HEK293T (cell line): ENCODE measurements at regions not wholly inside any gene's neighbourhood (a gene's known extent, or its start where the extent isn't known, plus 50 kb on each side); places are given as distances from the start of the nearest gene placed in this dataset.

Experiments
- CTCF ChIA-PET: fragments of 350-600 bp; formaldehyde crosslinking; extraction: SDS; loops from one replicate; lab custom pipeline; 2021; ENCODE audit warnings: antibody characterized with exemption, inconsistent platforms; lab: Yijun Ruan, JAX
- POLR2A ChIA-PET: fragments of 350-600 bp; formaldehyde crosslinking; extraction: SDS; loops from one replicate; lab custom pipeline; 2020; ENCODE audit warnings: antibody characterized with exemption, inconsistent platforms; lab: Yijun Ruan, JAX
- DNase-seq: peaks from one replicate; pipeline ENCODE4 v3.0.0; 2012; ENCODE audit warnings: mixed read lengths; ENCODE audit errors: extremely low spot score
- ARNT ChIP-seq: fragments of 450-650 bp; IDR thresholded peaks from 2 replicates; pipeline ENCODE4 v1.6.1; 2017; ENCODE audit warnings: mild to moderate bottlenecking
- BHLHE40 ChIP-seq: fragments of 450-650 bp; IDR thresholded peaks from 2 replicates; pipeline ENCODE4 v1.6.1; 2016; ENCODE audit warnings: mild to moderate bottlenecking, moderate library complexity, borderline replicate concordance
- CTBP1 ChIP-seq: fragments of 450-650 bp; IDR thresholded peaks from 2 replicates; pipeline ENCODE4 v1.6.1; 2016; ENCODE audit warnings: borderline replicate concordance
- ELF4 ChIP-seq: fragments of 450-650 bp; IDR thresholded peaks from 2 replicates; pipeline ENCODE4 v1.6.1; 2017; ENCODE audit warnings: antibody characterized with exemption
- FOXA1 ChIP-seq: fragments of 450-650 bp; IDR thresholded peaks from 2 replicates; pipeline ENCODE4 v1.6.1; 2016; ENCODE audit warnings: mild to moderate bottlenecking
- FOXK2 ChIP-seq: fragments of 450-650 bp; IDR thresholded peaks from 2 replicates; pipeline ENCODE4 v1.6.1; 2016; ENCODE audit warnings: mild to moderate bottlenecking
- FOXM1 ChIP-seq: fragments of 450-650 bp; IDR thresholded peaks from 2 replicates; pipeline ENCODE4 v1.6.1; 2017; ENCODE audit warnings: mild to moderate bottlenecking, borderline replicate concordance
- HDGF ChIP-seq: fragments of 450-650 bp; IDR thresholded peaks from 2 replicates; pipeline ENCODE4 v1.6.1; 2017; ENCODE audit warnings: antibody characterized with exemption, borderline replicate concordance
- L3MBTL2 ChIP-seq: fragments of 450-650 bp; conservative IDR thresholded peaks from 2 replicates; pipeline ENCODE4 v1.6.1; 2016; ENCODE audit warnings: mild to moderate bottlenecking
- LEF1 ChIP-seq: fragments of 450-650 bp; IDR thresholded peaks from 2 replicates; pipeline ENCODE4 v1.6.1; 2017; ENCODE audit warnings: mild to moderate bottlenecking, borderline replicate concordance
- NFRKB ChIP-seq: fragments of 450-650 bp; IDR thresholded peaks from 2 replicates; pipeline ENCODE4 v1.6.1; 2016; ENCODE audit warnings: mild to moderate bottlenecking, moderate library complexity
- SP1 ChIP-seq: fragments of 450-650 bp; IDR thresholded peaks from 2 replicates; pipeline ENCODE4 v1.6.1; 2017
- SUZ12 ChIP-seq: fragments of 450-650 bp; IDR thresholded peaks from 2 replicates; pipeline ENCODE4 v1.6.1; 2016; ENCODE audit warnings: mild to moderate bottlenecking
- TARDBP ChIP-seq: fragments of 450-650 bp; IDR thresholded peaks from 2 replicates; pipeline ENCODE4 v1.6.1; 2016
- ZNF384 ChIP-seq: fragments of 450-650 bp; IDR thresholded peaks from 2 replicates; pipeline ENCODE4 v1.6.1; 2016
- TF ChIP-seq, protein P1 (sequence below): fragments of 450-650 bp; IDR thresholded peaks from 2 replicates; pipeline ENCODE4 v1.6.1; 2016

DNA sequence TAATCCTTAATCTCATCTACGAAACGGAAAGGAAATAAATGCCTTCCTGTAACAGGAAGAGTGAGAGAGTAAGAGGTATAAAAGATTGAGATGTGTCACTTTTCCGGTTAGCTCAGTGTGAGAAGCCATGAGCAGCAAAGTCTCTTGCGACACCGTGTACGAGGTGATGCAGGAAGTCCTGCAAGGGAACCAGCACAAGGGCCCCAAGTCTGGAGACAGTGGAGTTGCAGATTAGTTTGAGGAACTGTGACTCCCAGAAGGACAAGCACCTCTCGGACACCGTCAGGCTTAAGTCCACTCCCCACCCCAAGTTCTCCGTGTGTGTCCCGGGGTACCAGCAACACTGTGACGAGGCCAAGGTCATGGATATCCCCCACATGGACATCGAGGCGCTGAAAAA is 592.3 kb upstream of the ADGRL2 start:
- POLR2A ChIA-PET = no interaction called here
- TF ChIP-seq L3MBTL2 = no peak
- TF ChIP-seq TARDBP = no peak
- no peak for TF ChIP-seq SP1
- TF ChIP-seq SUZ12 = no peak
- no peak for TF ChIP-seq FOXM1
- TF ChIP-seq HDGF = no peak
- no peak for TF ChIP-seq NFRKB
- no peak for TF ChIP-seq LEF1
- TF ChIP-seq ZNF384 = no peak
- no peak for TF ChIP-seq ELF4
- TF ChIP-seq FOXA1 = no peak
- TF ChIP-seq FOXK2 = no peak
- TF ChIP-seq ARNT = no peak
- no peak for TF ChIP-seq CTBP1
- no peak for DNase-seq
- CTCF ChIA-PET = no interaction called here

DNA sequence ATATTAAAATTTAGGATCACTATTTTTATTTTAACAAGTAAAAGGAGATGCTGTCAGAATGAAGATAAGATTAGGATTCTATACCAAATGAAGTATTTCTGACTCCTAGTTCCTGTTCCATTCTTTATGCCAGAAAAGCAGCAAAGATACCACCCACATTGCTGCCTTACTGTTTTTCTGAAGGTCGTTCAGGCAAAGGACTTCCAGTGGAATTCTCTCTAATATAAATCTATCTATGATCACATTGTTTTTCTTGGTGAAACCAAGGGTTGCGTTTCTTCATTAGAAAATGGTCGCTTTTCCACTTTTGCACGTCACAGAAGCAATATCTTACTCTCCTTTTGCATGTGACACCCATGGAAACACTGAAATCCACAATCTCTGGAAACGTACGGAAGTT is 594.8 kb upstream of the ADGRL2 start:
- no peak for DNase-seq
- ChIA-PET CTCF (no interaction called here), POLR2A (no interaction called here)
- TF ChIP-seq SP1 = no peak

DNA sequence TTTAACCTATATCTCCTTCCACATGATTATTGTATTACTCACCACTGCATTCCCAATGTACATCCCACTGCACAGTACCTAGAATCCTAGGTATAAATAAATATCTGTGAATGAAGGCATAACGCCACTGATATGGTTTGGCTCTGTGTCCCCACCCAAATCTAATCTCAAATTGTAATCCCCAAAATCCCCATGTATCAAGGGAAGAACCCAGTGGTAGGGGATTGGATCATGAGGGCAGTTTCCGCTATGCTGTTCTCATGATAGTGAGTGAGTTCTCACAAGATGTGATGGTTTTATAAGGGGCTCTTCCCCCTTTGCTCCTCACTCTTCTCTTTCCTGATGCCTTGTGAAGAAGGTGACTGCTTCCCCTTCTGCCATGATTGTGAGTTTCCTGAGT is 599.0 kb upstream of the ADGRL2 start:
- no peak for DNase-seq
- TF ChIP-seq SUZ12 (no peak), FOXA1 (no peak), CTBP1 (no peak), L3MBTL2 (no peak), FOXM1 (no peak), NFRKB (no peak), ELF4 (no peak), TARDBP (no peak), ARNT (no peak), LEF1 (no peak), HDGF (no peak), ZNF384 (no peak), SP1 (no peak), BHLHE40 (no peak), FOXK2 (no peak)
- TF ChIP-seq, protein P1, sequence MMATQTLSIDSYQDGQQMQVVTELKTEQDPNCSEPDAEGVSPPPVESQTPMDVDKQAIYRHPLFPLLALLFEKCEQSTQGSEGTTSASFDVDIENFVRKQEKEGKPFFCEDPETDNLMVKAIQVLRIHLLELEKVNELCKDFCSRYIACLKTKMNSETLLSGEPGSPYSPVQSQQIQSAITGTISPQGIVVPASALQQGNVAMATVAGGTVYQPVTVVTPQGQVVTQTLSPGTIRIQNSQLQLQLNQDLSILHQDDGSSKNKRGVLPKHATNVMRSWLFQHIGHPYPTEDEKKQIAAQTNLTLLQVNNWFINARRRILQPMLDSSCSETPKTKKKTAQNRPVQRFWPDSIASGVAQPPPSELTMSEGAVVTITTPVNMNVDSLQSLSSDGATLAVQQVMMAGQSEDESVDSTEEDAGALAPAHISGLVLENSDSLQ = no peak
- CTCF ChIA-PET = no interaction called here
- POLR2A ChIA-PET = no interaction called here

DNA sequence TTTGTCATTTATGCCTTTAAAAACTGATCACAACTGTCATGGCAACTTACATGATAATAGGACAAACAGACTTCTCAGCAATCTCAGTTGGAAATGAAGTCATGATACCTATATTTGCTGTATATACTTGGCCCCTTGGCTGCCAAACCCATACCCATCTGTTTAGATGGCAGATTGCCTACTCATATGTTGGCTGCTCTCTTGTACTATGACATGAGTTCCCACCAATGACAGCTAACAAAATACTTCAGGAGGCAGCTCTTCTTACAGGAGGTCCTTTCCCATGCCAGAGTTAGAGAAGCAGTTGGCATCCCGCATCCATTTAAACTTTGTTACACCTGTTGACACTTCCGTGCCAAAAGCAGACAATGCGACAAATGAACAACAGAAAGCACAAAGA is 603.1 kb upstream of the ADGRL2 start:
- TF ChIP-seq ARNT = no peak
- POLR2A ChIA-PET = no interaction called here
- CTCF ChIA-PET = no interaction called here

DNA sequence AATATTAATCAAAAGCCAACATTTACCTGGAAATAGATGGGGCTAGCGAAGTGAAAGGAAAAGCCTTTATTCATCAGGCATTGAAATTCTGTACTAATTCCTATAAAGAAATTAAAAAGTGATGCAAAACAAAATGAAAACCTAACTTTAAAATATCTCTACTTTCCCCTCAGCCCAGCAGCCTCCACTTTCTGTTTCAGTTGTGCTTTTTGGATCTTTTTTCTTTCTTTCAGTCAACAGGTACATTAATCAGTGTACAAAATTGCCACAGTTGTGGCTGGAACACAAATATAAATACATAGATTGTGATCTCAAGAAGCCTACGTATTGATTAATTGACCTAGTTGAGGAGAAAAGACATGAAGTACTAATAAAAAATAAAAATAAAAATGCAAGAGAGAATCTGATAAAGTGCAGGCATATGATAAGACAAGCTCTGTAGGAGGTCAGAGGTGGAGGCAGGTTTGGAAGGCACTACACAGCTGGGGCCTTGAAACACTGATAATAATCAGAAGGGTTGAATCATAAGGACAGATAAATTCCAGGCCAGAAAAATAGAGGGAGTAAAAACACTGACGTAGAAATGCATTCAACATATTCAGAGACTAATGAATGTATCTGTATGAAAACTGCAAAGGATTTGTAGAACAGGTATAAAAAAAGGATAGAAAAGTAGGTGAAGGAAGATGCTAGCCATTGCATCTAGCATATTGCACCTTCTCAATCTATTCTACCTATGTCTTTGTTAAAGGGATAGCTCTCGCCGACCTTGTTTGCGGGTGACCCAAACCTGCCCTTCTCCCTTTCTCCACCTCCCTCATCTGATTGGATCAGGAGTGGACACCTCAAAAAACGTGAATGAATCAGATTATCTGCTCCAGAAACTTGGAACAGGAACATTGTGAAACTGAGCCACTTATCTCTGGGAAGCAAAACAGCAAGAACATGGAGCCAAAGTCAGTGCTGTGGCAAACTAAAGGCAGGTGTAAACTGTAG is 607.8 kb upstream of the ADGRL2 start:
- CTCF ChIA-PET = no interaction called here
- POLR2A ChIA-PET = no interaction called here
- no peak for TF ChIP-seq NFRKB
- no peak for TF ChIP-seq SP1
- TF ChIP-seq HDGF = no peak
- TF ChIP-seq SUZ12 = no peak
- no peak for TF ChIP-seq FOXA1
- TF ChIP-seq BHLHE40 = no peak
- no peak for TF ChIP-seq ARNT
- no peak for TF ChIP-seq ELF4
- no peak for TF ChIP-seq L3MBTL2
- no peak for TF ChIP-seq CTBP1
- TF ChIP-seq ZNF384 = no peak
- TF ChIP-seq, protein P1 = no peak
- no peak for DNase-seq

More for the DNA sequence above, 603.1 kb upstream of the ADGRL2 start:
- DNase-seq = no peak

DNA sequence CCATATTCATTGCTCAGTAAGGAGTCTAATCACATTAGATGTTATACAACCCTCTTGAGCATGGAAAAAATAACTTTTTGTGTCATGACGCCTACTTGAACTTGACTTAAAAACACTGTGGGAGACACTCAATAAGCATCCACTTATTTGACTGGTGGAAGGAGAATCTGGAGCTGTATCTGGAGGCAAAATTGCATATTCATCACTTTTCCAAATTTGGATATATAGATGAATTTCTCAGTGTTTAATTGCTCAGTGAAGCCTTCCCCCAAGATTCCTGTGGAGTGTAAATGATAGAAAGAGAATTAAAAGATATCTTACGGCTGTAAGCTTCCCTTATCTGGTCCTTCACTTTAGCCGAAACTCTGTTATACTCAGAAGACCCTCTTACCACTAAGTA is 610.7 kb upstream of the ADGRL2 start:
- CTCF ChIA-PET = no interaction called here
- TF ChIP-seq SP1 (no peak), TARDBP (no peak), SUZ12 (no peak), CTBP1 (no peak), ELF4 (no peak), FOXA1 (no peak), BHLHE40 (no peak), LEF1 (no peak), ZNF384 (no peak), L3MBTL2 (no peak)
- POLR2A ChIA-PET = no interaction called here
- no peak for DNase-seq

DNA sequence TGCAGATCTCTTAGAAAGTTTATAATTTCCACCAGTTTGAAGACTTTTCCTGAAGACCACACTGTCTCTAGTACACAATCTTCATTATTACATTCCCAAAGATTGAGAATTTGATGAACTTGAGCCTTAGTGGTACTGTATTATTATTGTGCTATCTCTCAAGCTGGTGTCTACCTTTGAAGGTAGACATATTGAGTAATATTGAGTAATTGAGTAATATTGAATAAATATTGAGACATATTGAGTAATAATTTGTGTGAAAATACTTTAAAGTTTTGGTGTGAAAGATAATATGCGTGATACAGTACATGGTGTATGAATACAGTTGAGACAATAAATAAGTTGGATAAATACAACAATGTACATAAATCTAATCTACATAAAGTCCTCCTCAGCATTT is 613.1 kb upstream of the ADGRL2 start:
- DNase-seq = no peak
- TF ChIP-seq TARDBP = no peak
- TF ChIP-seq BHLHE40 = no peak
- no peak for TF ChIP-seq SP1
- no peak for TF ChIP-seq FOXK2
- no peak for TF ChIP-seq FOXM1
- no peak for TF ChIP-seq NFRKB
- TF ChIP-seq CTBP1 = no peak
- TF ChIP-seq ELF4 = no peak
- TF ChIP-seq SUZ12 = no peak
- no peak for TF ChIP-seq LEF1
- TF ChIP-seq HDGF = no peak
- TF ChIP-seq ARNT = no peak
- TF ChIP-seq ZNF384 = no peak
- TF ChIP-seq, protein P1 = no peak
- CTCF ChIA-PET = no interaction called here
- POLR2A ChIA-PET = no interaction called here
